Left ventricle myocardium superior (tissue), 1 donor: ENCODE measurements at regions not wholly inside any gene's neighbourhood (a gene's known extent, or its start where the extent isn't known, plus 50 kb on each side); places are given as distances from the start of the nearest gene placed in this dataset.

ENCODE experiments used
- ATAC-seq: fragments of 200-7000 bp; cut with Tn5 transposase; one replicate; pipeline ENCODE4 v1.9.1; 2020; ENCODE audit warnings: mild to moderate bottlenecking, moderate library complexity
- DNase-seq: peaks from one replicate; pipeline ENCODE4 v3.0.0-alpha.2; 2020
- intact Hi-C: fragments of 100-400 bp; cut with micrococcal nuclease; formaldehyde crosslinking; loops from one replicate; pipeline ENCODE4 v1.11.0; 2022
- donor health status: DM: no; HTN: yes; CAD: no; lungs with severe emphysema.

- no peak for DNase-seq
- intact Hi-C loops, result no loop called here
- no peak for ATAC-seq
These were observed 73.2 kb downstream of the GPR37 start for GRCh38 chr7:124692425-124692824.

GRCh38 chr7:124690840-124691239, 74.8 kb downstream of the GPR37 start:
- intact Hi-C loops, result no loop called here
- DNase-seq (no peak), ATAC-seq (no peak)

- ATAC-seq (no peak), DNase-seq (no peak)
- intact Hi-C loops, result no loop called here
These were observed 75.7 kb downstream of the GPR37 start for GRCh38 chr7:124689931-124690330.

GRCh38 chr7:124689523-124689922, 76.1 kb downstream of the GPR37 start:
- intact Hi-C loops, result no loop called here
- DNase-seq (no peak), ATAC-seq (no peak)

GRCh38 chr7:124688991-124689390, 76.6 kb downstream of the GPR37 start:
- intact Hi-C loops, result no loop called here
- DNase-seq, result no peak
- no peak for ATAC-seq

GRCh38 chr7:124686543-124687171, 78.9 kb downstream of the GPR37 start:
- no peak for DNase-seq
- no peak for ATAC-seq
- intact Hi-C loops, result no loop called here

GRCh38 chr7:124681946-124682345, 83.6 kb downstream of the GPR37 start:
- DNase-seq (no peak), ATAC-seq (no peak)
- intact Hi-C loops, result no loop called here

GRCh38 chr7:124680304-124680703, 85.3 kb downstream of the GPR37 start:
- ATAC-seq (no peak), DNase-seq (no peak)
- intact Hi-C loops, result no loop called here

GRCh38 chr7:124679586-124680225, 85.9 kb downstream of the GPR37 start:
- DNase-seq, result no peak
- ATAC-seq, result no peak
- intact Hi-C loops, result no loop called here

GRCh38 chr7:124679146-124679545, 86.4 kb downstream of the GPR37 start:
- DNase-seq (no peak), ATAC-seq (no peak)
- intact Hi-C loops, result no loop called here

- ATAC-seq, result no peak
- no peak for DNase-seq
- intact Hi-C loops, result no loop called here
These were observed 91.1 kb downstream of the GPR37 start for GRCh38 chr7:124674451-124674850.

GRCh38 chr7:124672011-124672410, 93.6 kb downstream of the GPR37 start:
- ATAC-seq, result no peak
- DNase-seq, result no peak
- intact Hi-C loops, result no loop called here

GRCh38 chr7:124667312-124668153, 98.1 kb downstream of the GPR37 start:
- intact Hi-C loops, result no loop called here
- ATAC-seq (no peak), DNase-seq (no peak)

- no peak for DNase-seq
- intact Hi-C loops, result no loop called here
- ATAC-seq, result no peak
These were observed 102.7 kb downstream of the GPR37 start for GRCh38 chr7:124662937-124663336.

- no peak for ATAC-seq
- DNase-seq, result no peak
- intact Hi-C loops, result no loop called here
These were observed 103.2 kb downstream of the GPR37 start for GRCh38 chr7:124662372-124662771.

- intact Hi-C loops, result no loop called here
- DNase-seq, result no peak
- no peak for ATAC-seq
These were observed 109.6 kb downstream of the GPR37 start for GRCh38 chr7:124655990-124656389.

- intact Hi-C loops, result no loop called here
- no peak for DNase-seq
- no peak for ATAC-seq
These were observed 113.4 kb downstream of the GPR37 start for GRCh38 chr7:124652237-124652636.

- DNase-seq, result no peak
These were observed 114.5 kb downstream of the GPR37 start for GRCh38 chr7:124651136-124651535.

GRCh38 chr7:124649397-124650014, 116.1 kb downstream of the GPR37 start:
- DNase-seq (no peak), ATAC-seq (no peak)

More at GRCh38 chr7:124651136-124651535, 114.5 kb downstream of the GPR37 start:
- ATAC-seq, result no peak
- intact Hi-C loops, result no loop called here

More at GRCh38 chr7:124649397-124650014, 116.1 kb downstream of the GPR37 start:
- intact Hi-C loops, result no loop called here
